DND-41 (cell line): ENCODE measurements at regions not wholly inside any gene's neighbourhood (a gene's known extent, or its start where the extent isn't known, plus 50 kb on each side); places are given as distances from the start of the nearest gene placed in this dataset.
"Not testable (repeated sequence)": the region's sequence is repeated elsewhere in the genome, so short reads cannot be mapped to it uniquely, and the experiment has no call there.

ENCODE experiments used
- ATAC-seq: fragments of 200-7000 bp; cut with Tn5 transposase; 3 replicates; pipeline ENCODE4 v1.9.1; 2021; ENCODE audit warnings: low read depth; ENCODE audit not compliant: insufficient read depth
- DNase-seq: peaks from one replicate; pipeline ENCODE4 v3.0.0-alpha.2; 2020
- H2AFZ ChIP-seq: 2 replicates; pipeline ENCODE4 v1.6.0; 2012; ENCODE audit warnings: low read depth, low read length
- H3K27ac ChIP-seq: 2 replicates; pipeline ENCODE4 v1.5.1; 2012; ENCODE audit warnings: low read length, inconsistent platforms
- H3K27me3 ChIP-seq: fragments of 200-600 bp; sonication (generic); 2 replicates; pipeline ENCODE4 v1.6.0; 2012; ENCODE audit warnings: low read length, mild to moderate bottlenecking, inconsistent platforms; ENCODE audit not compliant: insufficient read depth, poor library complexity
- H3K36me3 ChIP-seq: 2 replicates; pipeline ENCODE4 v1.5.1; 2012; ENCODE audit warnings: low read length, inconsistent platforms; ENCODE audit not compliant: insufficient read depth
- H3K4me1 ChIP-seq: 2 replicates; pipeline ENCODE4 v1.5.1; 2012; ENCODE audit warnings: mild to moderate bottlenecking, low read length; ENCODE audit not compliant: insufficient read depth
- H3K4me2 ChIP-seq: 2 replicates; pipeline ENCODE4 v1.6.0; 2012; ENCODE audit warnings: mild to moderate bottlenecking, moderate library complexity, low read length, inconsistent platforms; ENCODE audit not compliant: insufficient read depth
- H3K4me3 ChIP-seq, 2 experiments: fragments of 200-600 bp in 1 of 2; shearing (Covaris generic) in 1 of 2; 2 replicates each; pipeline ENCODE4 v1.5.1; 2012 to 2016; ENCODE audit warnings: inconsistent platforms in 2 of 2, low read length in 2 of 2, mild to moderate bottlenecking in 2 of 2, low read depth in 1 of 2, moderate library complexity in 1 of 2
- H3K79me2 ChIP-seq: 2 replicates; pipeline ENCODE4 v1.6.0; 2012; ENCODE audit warnings: low read length, inconsistent platforms; ENCODE audit not compliant: insufficient read depth
- H3K9ac ChIP-seq: 2 replicates; pipeline ENCODE4 v1.6.0; 2012; ENCODE audit warnings: low read depth, mild to moderate bottlenecking, inconsistent platforms, low read length, moderate library complexity
- H3K9me3 ChIP-seq: 2 replicates; pipeline ENCODE4 v1.5.1; 2012; ENCODE audit warnings: low read length, moderate library complexity, mild to moderate bottlenecking, inconsistent platforms; ENCODE audit not compliant: insufficient read depth, severe bottlenecking
- H4K20me1 ChIP-seq: 2 replicates; pipeline ENCODE4 v1.6.0; 2012; ENCODE audit warnings: low read length; ENCODE audit not compliant: insufficient read depth
- EZH2 ChIP-seq: IDR thresholded peaks from 3 replicates; pipeline ENCODE4 v1.6.1; 2012; ENCODE audit warnings: borderline replicate concordance, low read depth, mild to moderate bottlenecking, moderate library complexity, low read length, inconsistent platforms; ENCODE audit not compliant: severe bottlenecking
- TF ChIP-seq, protein P1 (sequence below): IDR thresholded peaks from 2 replicates; pipeline ENCODE4 v1.5.1; 2012; ENCODE audit warnings: borderline replicate concordance, low read length, moderate library complexity, mild to moderate bottlenecking; ENCODE audit not compliant: poor library complexity, severe bottlenecking; ENCODE audit errors: extremely low read depth

- H3K9ac ChIP-seq = no peak overlapping the region
- H3K27me3 ChIP-seq = no peaks in the 10 kb centered on the region
- no peaks in the 10 kb centered on the region for H3K79me2 ChIP-seq
- no peak overlapping the region for H3K4me3 ChIP-seq
- H3K27ac ChIP-seq = no peak overlapping the region
- ATAC-seq = no peak
- H3K9me3 ChIP-seq = no peaks in the 10 kb centered on the region
- no peak overlapping the region for H3K4me2 ChIP-seq
- TF ChIP-seq, protein P1, sequence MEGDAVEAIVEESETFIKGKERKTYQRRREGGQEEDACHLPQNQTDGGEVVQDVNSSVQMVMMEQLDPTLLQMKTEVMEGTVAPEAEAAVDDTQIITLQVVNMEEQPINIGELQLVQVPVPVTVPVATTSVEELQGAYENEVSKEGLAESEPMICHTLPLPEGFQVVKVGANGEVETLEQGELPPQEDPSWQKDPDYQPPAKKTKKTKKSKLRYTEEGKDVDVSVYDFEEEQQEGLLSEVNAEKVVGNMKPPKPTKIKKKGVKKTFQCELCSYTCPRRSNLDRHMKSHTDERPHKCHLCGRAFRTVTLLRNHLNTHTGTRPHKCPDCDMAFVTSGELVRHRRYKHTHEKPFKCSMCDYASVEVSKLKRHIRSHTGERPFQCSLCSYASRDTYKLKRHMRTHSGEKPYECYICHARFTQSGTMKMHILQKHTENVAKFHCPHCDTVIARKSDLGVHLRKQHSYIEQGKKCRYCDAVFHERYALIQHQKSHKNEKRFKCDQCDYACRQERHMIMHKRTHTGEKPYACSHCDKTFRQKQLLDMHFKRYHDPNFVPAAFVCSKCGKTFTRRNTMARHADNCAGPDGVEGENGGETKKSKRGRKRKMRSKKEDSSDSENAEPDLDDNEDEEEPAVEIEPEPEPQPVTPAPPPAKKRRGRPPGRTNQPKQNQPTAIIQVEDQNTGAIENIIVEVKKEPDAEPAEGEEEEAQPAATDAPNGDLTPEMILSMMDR = no peak
- TF ChIP-seq EZH2 = no peak
- H2AFZ ChIP-seq = no peak overlapping the region
- no peaks in the 10 kb centered on the region for H3K36me3 ChIP-seq
- H3K4me1 ChIP-seq = no peaks in the 10 kb centered on the region
- no peaks in the 10 kb centered on the region for H4K20me1 ChIP-seq
- no peak for DNase-seq
Observed at GRCh38 chr10:126754966-126755365, 84.5 kb upstream of the C10orf90 start.

- H3K79me2 ChIP-seq = no peaks in the 10 kb centered on the region
- H3K4me2 ChIP-seq = no peak overlapping the region
- ATAC-seq (no peak), DNase-seq (no peak)
- no peaks in the 10 kb centered on the region for H3K9me3 ChIP-seq
- no peaks in the 10 kb centered on the region for H4K20me1 ChIP-seq
- no peak overlapping the region for H3K4me3 ChIP-seq
- H3K27ac ChIP-seq = no peak overlapping the region
- TF ChIP-seq, protein P1 = no peak
- TF ChIP-seq EZH2 = no peak
- no peaks in the 10 kb centered on the region for H3K36me3 ChIP-seq
- no peaks in the 10 kb centered on the region for H3K4me1 ChIP-seq
- no peak overlapping the region for H2AFZ ChIP-seq
- no peaks in the 10 kb centered on the region for H3K27me3 ChIP-seq
- H3K9ac ChIP-seq = no peak overlapping the region
Observed at GRCh38 chr10:126758867-126759266, 88.4 kb upstream of the C10orf90 start.

GRCh38 chr10:126759531-126759930, 89.0 kb upstream of the C10orf90 start:
- ATAC-seq (no peak), DNase-seq (no peak)
- no peaks in the 10 kb centered on the region for H3K36me3 ChIP-seq

GRCh38 chr10:126766646-126767045, 96.2 kb upstream of the C10orf90 start:
- H3K4me1 ChIP-seq, H3K79me2 ChIP-seq, H2AFZ ChIP-seq, H3K4me2 ChIP-seq, H3K9me3 ChIP-seq, H3K27ac ChIP-seq, DNase-seq, H3K27me3 ChIP-seq, H4K20me1 ChIP-seq, H3K9ac ChIP-seq, ATAC-seq, H3K4me3 ChIP-seq, H3K36me3 ChIP-seq: not testable (repeated sequence)

More at GRCh38 chr10:126759531-126759930, 89.0 kb upstream of the C10orf90 start:
- Histone ChIP-seq H2AFZ (no peak overlapping the region), H3K4me2 (no peak overlapping the region), H4K20me1 (no peaks in the 10 kb centered on the region), H3K9ac (no peak overlapping the region), H3K27ac (no peak overlapping the region), H3K27me3 (no peaks in the 10 kb centered on the region), H3K79me2 (no peaks in the 10 kb centered on the region), H3K9me3 (no peaks in the 10 kb centered on the region), H3K4me3 (no peak overlapping the region), H3K4me1 (no peaks in the 10 kb centered on the region)
- TF ChIP-seq, protein P1 = no peak
- no peak for TF ChIP-seq EZH2
